NCI-H524 (cell line): ENCODE measurements at regions not wholly inside any gene's neighbourhood (a gene's known extent, or its start where the extent isn't known, plus 50 kb on each side); places are given as distances from the start of the nearest gene placed in this dataset.
A peak's percentile ranks its signal among the peaks of the same experiment; 100 is the strongest.
"Not testable (repeated sequence)": the region's sequence is repeated elsewhere in the genome, so short reads cannot be mapped to it uniquely, and the experiment has no call there.

Experiments
- DNase-seq, 2 experiments: peaks; one replicate each; lab custom pipeline; 2025; lab: John Stamatoyannopoulos, UW

DNA sequence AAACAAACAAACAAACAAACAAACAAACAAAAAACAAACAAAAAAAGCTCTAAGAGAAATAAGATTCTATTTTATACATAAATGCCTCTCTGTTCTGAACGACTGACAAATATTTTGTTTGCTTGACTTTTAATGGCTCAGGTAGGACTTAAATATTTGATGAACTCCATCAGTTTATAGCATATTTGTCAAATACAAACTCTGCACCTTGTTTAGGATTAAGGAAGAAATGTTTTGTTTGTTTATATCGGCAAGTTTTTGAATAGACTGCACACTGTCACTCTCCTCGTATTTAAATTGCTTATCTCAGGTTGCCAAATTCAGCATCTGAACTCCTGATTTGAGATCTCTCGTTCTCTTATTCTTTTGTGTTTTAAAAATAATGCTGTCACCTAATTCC, 1499.7 kb upstream of the SLC10A2 start:
- DNase-seq: no peak

DNA sequence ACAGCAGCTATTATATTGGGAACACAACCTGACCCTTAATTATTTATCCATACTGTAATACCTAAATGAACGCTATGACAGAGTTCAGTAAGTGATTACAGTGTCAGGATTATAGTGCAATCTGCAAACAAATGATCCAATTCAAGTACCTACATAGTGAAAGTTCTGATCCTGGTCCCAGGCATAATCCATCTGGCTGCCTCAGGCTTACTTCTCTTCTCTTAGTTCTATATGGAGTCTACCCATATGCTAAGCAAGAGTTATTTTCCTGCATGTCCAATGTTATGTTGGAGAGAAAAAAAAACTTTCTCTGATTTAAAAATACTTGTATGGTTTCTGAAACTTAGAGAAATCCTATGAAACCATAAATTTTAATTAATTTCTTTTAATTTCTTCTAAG, 1487.7 kb upstream of the SLC10A2 start:
- DNase-seq: peak; percentile 10 to 53

DNA sequence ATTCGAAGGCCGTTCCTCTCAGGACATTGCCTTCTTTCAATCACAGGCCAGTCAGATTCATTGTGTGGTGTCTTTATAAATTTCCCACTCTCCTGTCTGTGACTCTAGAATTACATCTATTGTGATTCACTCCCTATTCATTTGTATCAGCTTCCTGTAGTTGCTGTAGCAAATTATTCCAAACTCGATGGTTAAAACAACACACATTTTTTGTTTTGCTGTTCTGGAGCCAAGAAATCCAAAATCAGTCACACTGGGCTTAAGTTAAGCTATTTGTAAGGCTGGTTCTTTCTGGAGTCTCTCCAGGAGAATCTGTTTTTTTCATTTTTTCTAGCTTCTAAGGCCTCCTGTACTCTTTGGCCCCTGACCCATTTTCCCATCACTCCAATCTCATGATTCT, 1487.0 kb upstream of the SLC10A2 start:
- no peak for DNase-seq

DNA sequence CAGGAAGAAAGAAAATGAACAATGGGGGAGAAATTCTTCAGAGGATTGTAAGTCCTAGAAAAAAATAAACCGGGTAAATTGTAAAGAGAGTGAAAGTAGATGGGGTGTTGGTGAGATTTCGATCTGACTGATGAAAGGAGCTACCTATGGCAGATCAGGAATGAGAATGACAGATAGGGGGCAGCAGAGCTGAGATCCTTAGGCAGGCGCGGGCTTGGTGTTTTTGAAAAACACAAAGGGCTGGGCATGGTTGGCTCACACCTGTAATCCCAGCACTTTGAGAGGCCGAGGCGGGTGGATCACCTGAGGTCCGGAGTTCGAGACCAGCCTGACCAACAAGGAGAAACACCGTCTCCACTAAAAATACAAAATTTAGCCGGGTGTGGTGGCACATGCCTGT, 1468.6 kb upstream of the SLC10A2 start:
- no peak for DNase-seq

DNA sequence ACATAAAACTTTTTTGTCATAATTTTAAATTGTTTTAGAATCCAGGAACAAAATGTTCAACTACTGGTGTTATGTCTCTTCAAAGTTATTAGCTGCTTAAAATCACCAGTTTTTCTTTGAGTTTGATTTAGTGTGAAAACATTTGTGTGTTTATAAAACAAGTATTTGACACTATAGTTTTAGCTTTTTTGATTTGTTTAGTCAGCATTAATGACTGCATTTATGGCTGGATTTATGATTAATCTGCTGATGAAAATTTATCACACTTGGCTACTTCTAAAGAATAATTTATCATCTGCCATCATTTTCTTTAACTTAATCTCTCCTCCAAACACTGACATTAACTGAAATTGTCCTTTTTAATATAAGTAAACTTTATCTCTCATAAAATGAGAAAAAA, 1465.9 kb upstream of the SLC10A2 start:
- DNase-seq: no peak

DNA sequence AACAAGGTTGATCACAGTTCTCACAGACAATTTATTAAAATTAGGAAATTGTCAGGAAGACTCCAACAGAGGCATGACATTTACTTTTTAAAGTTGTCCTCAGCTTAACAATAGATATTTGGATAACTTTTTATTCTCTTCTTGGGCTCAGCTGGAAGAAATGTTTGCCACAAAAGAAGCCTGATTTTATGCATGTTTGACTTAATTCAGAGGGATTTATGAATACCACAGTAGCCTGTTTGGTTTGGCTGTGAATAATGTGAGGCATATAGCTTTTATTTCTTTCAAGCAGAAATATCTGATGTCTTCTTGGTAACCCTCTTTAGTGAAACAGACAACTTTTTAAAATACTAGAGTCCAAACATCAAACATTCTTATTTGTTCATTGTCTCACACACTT, 1464.5 kb upstream of the SLC10A2 start:
- no peak for DNase-seq

DNA sequence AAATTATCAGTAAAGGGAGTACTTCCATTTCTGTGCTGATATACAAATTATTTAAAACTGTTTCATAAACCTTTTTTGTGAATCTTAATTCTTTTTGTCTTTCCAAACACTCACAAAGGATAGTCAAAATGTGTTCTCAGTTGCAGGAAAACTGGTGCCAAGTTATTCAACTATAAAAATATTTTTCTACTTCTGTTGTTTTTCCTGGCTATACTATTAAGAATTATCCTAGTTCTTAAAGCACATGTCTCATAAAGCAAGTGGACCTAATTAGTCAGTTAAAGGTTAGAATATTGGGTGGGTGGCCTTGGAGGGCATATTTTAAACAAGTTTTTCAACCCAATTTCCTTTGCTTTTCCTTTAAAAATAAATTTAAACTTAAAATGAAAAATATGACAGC, 1460.3 kb upstream of the SLC10A2 start:
- DNase-seq: no peak

DNA sequence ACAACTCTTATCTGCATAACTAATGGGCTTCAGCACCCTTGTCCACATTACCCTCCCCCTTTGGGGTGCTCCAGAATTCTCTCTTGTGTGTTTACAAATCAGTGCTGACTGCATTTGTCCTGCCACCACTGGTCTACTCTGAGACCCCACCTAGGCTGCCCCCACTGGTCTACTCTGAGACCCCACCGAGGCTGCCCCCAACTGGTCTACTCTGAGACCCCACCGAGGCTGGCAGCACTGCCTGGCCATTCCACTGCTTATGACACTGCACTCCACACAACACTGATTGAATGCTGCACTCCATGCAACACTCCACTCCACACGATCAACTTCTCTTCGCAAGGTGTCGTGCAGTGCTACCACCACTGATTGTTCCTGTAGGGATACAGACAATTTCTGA, 1459.2 kb upstream of the SLC10A2 start:
- no peak for DNase-seq

GRCh38 chr13:104522235-104523072, 1456.2 kb upstream of the SLC10A2 start:
- no peak for DNase-seq

DNA sequence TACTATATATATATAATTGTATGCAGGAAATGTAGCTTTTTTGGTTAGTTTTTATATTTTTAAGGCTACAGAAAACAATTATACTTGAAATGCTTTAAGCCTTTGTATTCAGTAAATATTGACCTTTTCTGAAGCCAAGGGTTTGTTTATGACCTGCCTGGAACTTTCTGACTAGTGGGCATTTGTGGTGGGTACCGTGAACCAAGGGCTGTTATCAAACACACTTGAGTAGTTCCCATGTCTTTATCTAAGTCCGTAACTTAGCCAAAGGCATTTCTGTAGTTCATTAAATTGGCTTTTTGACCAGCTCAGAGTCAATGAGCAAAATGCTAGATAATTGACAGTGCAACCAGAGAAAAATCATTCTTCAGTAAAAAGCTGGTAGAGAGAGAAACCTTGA, 1444.2 kb upstream of the SLC10A2 start:
- DNase-seq: no peak

DNA sequence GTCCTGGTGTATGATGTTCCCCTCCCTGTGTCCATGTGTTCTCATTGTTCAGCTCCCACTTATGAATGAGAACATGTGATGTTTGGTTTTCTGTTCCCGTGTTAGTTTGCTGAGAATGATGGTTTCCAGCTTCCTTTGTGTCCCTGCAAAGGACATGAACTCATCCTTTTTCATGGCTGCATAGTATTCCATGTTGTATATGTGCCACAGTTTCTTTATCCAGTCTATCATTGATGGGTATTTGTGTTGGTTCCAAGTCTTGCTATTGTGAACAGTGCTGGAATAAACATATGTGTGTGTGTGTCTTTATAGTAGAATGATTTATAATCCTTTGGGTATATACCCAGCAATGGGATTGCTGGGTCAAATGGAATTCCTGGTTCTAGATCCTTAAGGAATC, 1427.3 kb upstream of the SLC10A2 start:
- not testable (repeated sequence) for DNase-seq

DNA sequence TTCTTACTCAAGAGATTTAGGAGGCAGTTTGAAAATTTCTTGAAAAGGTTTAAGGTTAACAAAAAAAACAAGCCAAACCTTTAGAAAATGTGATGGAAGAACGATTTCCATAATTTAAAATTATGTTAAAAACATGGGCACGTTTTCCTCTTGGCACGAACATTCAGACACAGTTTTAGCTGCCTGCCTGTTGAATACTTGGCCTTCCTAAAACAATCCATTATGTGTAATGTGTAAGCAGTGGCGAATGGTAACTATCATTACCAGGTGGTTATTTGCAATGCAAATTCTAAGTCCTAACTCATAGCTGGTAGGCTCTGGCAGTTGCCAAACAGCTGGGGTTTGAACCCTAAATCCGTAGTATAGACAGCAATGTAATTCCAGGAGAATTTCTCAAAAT, 1425.7 kb upstream of the SLC10A2 start:
- DNase-seq: no peak

DNA sequence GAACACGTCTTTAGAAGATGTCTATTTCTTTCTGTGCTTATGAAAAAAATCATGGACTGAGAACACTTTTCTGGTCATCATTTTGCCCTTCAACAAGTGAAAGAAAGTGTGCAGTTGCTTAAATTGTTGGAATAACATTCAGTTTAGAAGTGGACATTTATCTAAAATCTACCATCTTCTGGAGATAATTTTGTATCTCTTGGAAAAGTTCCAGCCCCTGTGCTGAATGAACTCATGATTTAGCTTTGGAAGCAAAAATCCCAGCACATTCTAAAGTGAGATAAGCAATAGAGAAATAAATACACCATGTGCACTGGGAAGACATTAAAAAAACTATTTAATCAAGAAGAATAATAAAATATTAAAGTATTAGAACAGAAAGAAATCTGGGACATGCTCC, 1420.8 kb upstream of the SLC10A2 start:
- no peak for DNase-seq

GRCh38 chr13:104485571-104485970, 1419.4 kb upstream of the SLC10A2 start:
- no peak for DNase-seq

DNA sequence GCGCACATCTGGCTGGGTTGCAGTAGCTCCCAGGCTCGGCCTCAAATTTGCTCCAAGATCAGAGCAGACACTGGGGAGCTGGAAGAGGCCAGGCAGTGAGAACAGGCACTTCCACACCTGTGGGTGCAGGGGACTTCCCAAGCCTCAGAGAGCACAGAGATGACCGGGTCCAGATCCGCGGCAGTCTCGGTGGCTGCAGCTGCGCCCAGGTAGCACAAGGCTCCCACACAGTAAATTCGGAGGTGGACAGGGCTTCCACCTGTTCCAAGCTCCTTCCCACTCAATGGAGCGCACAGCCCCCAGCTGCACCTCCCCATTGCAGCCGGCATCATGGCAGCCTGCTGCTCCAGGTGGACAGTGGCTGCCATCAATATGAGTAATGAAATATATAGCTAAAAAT, 1417.4 kb upstream of the SLC10A2 start:
- no peak for DNase-seq

DNA sequence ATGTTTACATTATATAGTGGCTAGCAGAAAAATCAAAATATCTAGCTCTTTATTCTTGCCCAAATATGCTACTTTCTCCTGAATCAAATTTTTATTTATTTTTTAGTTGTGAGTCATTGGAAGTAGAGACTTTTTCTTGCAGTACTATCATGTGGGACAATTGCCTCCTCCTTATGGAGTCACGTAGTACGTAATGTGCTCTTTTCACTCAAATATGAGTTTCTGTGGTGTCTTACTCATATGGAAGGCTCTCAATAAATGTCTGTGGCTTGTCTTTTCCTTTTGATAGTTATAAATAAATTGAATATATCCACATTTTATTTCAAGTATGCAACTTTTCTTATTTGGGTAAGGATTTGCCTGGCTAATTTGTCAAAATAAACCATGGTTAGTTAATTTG, 1411.0 kb upstream of the SLC10A2 start:
- DNase-seq: no peak

- DNase-seq: no peak
Observed at GRCh38 chr13:104473936-104474335, 1407.7 kb upstream of the SLC10A2 start.

DNA sequence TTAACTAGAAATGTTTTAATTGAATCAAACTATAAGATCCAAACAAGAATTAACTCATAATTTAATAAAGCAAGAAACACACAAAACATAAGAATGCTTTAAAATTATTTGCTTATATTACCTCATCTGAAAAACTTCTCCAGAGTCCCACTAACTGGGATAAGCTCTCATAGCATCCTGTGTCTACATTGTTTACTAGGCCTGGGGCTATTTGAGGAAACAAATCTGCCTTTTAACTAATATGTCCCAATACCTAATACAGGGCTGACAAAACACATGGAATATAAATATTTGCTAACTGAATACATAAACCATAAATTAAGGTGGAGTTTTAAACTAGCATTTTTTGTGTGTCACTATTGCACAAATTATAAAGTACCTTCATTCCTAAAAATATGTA, 1399.8 kb upstream of the SLC10A2 start:
- no peak for DNase-seq

GRCh38 chr13:104461049-104461448, 1394.8 kb upstream of the SLC10A2 start:
- no peak for DNase-seq

- no peak for DNase-seq
Observed at GRCh38 chr13:104460554-104460953, 1394.3 kb upstream of the SLC10A2 start.

DNA sequence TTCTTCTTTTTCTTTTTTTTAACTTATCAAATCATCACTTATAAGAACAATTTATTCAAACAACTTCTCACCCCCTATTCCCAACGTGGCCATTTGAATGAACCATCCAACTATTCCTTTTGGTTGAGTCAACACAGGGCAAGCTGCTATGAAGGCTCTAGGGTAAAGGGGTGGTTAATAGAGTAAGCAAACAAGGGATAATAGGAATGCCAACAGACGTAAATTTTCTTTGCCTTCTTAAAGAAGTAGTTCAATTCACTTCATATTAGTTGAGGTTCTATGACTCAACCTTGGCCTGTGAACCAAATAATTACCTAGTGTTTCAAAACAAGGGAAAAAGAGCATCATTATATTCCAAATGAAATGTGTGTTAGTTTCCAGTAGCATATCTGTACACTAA, 1383.8 kb upstream of the SLC10A2 start:
- no peak for DNase-seq

GRCh38 chr13:104447348-104447747, 1381.1 kb upstream of the SLC10A2 start:
- DNase-seq: no peak

GRCh38 chr13:104442536-104442935, 1376.3 kb upstream of the SLC10A2 start:
- DNase-seq: no peak

DNA sequence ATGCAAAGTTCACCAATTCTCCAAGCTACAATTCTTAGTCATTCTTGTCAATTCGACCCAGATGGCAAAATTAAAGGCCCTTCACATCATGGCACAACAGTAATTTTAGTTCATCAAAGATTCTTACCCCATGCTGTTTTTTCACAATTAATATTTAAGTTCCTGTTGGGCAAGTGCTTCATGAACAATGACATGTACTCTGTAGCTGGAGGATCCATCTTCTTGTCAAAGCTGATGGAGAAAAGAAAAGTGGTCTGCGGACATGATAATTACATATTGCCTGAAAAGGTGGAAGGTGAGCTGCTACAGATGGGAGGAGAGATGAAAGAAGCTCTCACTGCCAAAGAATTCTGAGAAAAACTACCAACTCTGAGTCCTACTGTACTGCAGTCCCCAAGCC, 1370.3 kb upstream of the SLC10A2 start:
- no peak for DNase-seq
